BJ (cell line): ENCODE measurements at regions not wholly inside any gene's neighbourhood (a gene's known extent, or its start where the extent isn't known, plus 50 kb on each side); places are given as distances from the start of the nearest gene placed in this dataset.

Source experiments
- CTCF ChIA-PET: fragments of 350-600 bp; formaldehyde crosslinking; extraction: SDS; loops from one replicate; lab custom pipeline; 2021; ENCODE audit warnings: antibody characterized with exemption, inconsistent platforms; lab: Yijun Ruan, JAX
- POLR2A ChIA-PET: fragments of 300-600 bp; sonication (Branson Sonifier 250); formaldehyde crosslinking; extraction: SDS; loops from one replicate; lab custom pipeline; 2021; ENCODE audit warnings: antibody characterized with exemption; lab: Charles Lee
- DNase-seq: peaks from one replicate; pipeline ENCODE4 v3.0.0-alpha.2; 2011; ENCODE audit warnings: low read depth
- H3K27me3 ChIP-seq: 2 replicates; pipeline ENCODE4 v1.6.0; 2011; ENCODE audit warnings: low read length; ENCODE audit not compliant: control insufficient read depth, insufficient read depth
- H3K36me3 ChIP-seq: 2 replicates; pipeline ENCODE4 v1.5.1; 2011; ENCODE audit warnings: low read length; ENCODE audit not compliant: control insufficient read depth, insufficient read depth
- H3K4me3 ChIP-seq: 2 replicates; pipeline ENCODE4 v1.5.1; 2011; ENCODE audit warnings: low read depth, mild to moderate bottlenecking, control low read depth, low read length
- CTCF ChIP-seq: IDR thresholded peaks from 2 replicates; pipeline ENCODE4 v1.5.1; 2011; ENCODE audit warnings: low read depth, mild to moderate bottlenecking, control low read depth, inconsistent platforms, low read length, moderate library complexity; ENCODE audit not compliant: insufficient read depth

DNA sequence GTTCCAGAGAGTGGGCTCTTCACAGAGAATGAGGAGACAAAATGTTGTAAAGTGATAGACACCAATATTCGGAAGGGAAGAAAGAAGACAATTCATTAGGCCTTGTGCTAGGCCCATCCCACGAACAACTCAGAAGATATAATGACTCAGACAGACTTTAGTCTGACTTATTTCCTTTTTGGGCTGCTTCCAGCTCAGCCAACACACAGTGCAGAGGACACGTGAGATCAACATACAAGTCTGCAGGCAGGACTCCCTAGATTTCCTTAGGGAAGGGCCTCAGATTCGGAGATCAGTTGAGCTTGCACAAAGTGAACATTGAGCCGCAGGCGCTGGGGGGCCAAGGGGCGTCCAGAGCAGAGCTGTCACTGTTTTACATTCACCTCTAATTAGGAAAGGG lies 290.7 kb upstream of the TENM3 start:
- Histone ChIP-seq H3K4me3 (no peak overlapping the region), H3K27me3 (no peaks in the 10 kb centered on the region), H3K36me3 (no peaks in the 10 kb centered on the region)
- no peak for TF ChIP-seq CTCF
- CTCF ChIA-PET: no interaction called here
- POLR2A ChIA-PET: no interaction called here
- DNase-seq: peak; percentile 49

GRCh38 chr4:181956512-181956911 lies 286.7 kb upstream of the TENM3 start:
- Histone ChIP-seq H3K4me3 (no peak overlapping the region), H3K27me3 (no peaks in the 10 kb centered on the region), H3K36me3 (no peaks in the 10 kb centered on the region)
- no peak for TF ChIP-seq CTCF
- CTCF ChIA-PET: no interaction called here
- no peak for DNase-seq
- POLR2A ChIA-PET: no interaction called here

DNA sequence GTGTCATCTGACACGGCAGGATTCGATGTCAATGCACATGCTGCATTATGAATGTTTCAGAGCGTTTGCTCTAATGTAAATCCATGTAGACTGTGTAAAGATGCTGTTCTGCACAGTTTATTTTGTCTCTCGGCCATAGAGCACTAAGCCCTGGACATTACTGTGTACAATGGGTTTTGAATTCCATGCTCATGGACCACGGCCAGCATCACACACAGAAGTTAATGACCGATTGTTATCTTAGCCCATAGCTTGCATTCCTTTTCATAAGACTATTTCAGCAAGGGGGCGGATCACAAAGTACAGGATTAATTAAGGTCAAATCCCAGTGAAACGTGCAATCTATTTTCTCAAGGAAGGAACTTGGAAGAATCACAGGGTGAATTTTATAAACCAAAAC lies 286.1 kb upstream of the TENM3 start:
- H3K27me3 ChIP-seq: no peaks in the 10 kb centered on the region
- DNase-seq: peak; percentile 65
- no peaks in the 10 kb centered on the region for H3K36me3 ChIP-seq
- no peak overlapping the region for H3K4me3 ChIP-seq
- POLR2A ChIA-PET: no interaction called here
- CTCF ChIA-PET: no interaction called here
- no peak for TF ChIP-seq CTCF

GRCh38 chr4:181958446-181958845 lies 284.8 kb upstream of the TENM3 start:
- H3K27me3 ChIP-seq: no peaks in the 10 kb centered on the region
- ChIA-PET POLR2A (no interaction called here), CTCF (no interaction called here)
- no peak overlapping the region for H3K4me3 ChIP-seq
- H3K36me3 ChIP-seq: no peaks in the 10 kb centered on the region
- no peak for TF ChIP-seq CTCF
- no peak for DNase-seq

DNA sequence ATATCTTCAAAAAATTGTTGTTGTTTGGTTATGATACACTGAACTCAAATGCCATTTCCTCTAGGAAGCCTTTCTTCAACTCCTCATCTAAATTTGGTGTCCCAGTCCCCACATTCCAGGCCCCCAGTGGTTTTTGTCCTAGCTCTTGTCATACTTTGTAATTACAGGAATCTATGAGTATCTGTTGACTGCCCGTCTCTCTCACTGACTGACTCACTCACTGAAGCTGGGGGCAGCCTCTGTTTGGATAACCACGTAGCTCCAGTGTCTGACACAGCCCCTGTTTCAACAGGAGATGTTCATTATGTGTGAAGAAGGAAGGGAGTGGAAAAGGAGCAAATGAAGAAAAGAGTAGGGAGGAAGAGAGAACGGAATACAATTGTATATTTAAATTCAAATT lies 284.1 kb upstream of the TENM3 start:
- TF ChIP-seq CTCF: no peak
- H3K36me3 ChIP-seq: no peaks in the 10 kb centered on the region
- H3K27me3 ChIP-seq: no peaks in the 10 kb centered on the region
- no peak for DNase-seq
- ChIA-PET POLR2A (no interaction called here), CTCF (no interaction called here)
- no peak overlapping the region for H3K4me3 ChIP-seq
